Chondrocyte (in vitro differentiated cells): ENCODE measurements at regions not wholly inside any gene's neighbourhood (a gene's known extent, or its start where the extent isn't known, plus 50 kb on each side); places are given as distances from the start of the nearest gene placed in this dataset.

Source experiments
- DNase-seq: peaks from one replicate; pipeline ENCODE4 v3.0.0; 2021; ENCODE audit warnings: mixed read lengths, low spot score
- H3K27ac Mint-ChIP-seq: one replicate; pipeline ENCODE4 v1.8.0; 2021; ENCODE audit warnings: mild to moderate bottlenecking, moderate library complexity, mixed read lengths; ENCODE audit not compliant: unreplicated experiment
- H3K27me3 Mint-ChIP-seq: 2 replicates; pipeline ENCODE4 v1.8.0; 2021; ENCODE audit warnings: low read depth, mixed read lengths
- H3K36me3 Mint-ChIP-seq: 2 replicates; pipeline ENCODE4 v1.8.0; 2021; ENCODE audit warnings: low read depth, mixed read lengths
- H3K4me1 Mint-ChIP-seq: 2 replicates; pipeline ENCODE4 v1.8.0; 2021; ENCODE audit warnings: low read depth, mild to moderate bottlenecking, mixed read lengths
- H3K4me3 Mint-ChIP-seq: one replicate; pipeline ENCODE4 v1.8.0; 2021; ENCODE audit warnings: mild to moderate bottlenecking, moderate library complexity, mixed read lengths; ENCODE audit not compliant: unreplicated experiment
- H3K9me3 Mint-ChIP-seq: 2 replicates; pipeline ENCODE4 v1.8.0; 2021; ENCODE audit warnings: low read depth, mixed read lengths
- TF ChIP-seq, protein P1 (sequence below): fragments of 200-600 bp; sonication (generic); IDR thresholded peaks from 2 replicates; pipeline ENCODE4 v1.5.0; 2021; ENCODE audit warnings: antibody characterized with exemption, mild to moderate bottlenecking, moderate library complexity

DNA sequence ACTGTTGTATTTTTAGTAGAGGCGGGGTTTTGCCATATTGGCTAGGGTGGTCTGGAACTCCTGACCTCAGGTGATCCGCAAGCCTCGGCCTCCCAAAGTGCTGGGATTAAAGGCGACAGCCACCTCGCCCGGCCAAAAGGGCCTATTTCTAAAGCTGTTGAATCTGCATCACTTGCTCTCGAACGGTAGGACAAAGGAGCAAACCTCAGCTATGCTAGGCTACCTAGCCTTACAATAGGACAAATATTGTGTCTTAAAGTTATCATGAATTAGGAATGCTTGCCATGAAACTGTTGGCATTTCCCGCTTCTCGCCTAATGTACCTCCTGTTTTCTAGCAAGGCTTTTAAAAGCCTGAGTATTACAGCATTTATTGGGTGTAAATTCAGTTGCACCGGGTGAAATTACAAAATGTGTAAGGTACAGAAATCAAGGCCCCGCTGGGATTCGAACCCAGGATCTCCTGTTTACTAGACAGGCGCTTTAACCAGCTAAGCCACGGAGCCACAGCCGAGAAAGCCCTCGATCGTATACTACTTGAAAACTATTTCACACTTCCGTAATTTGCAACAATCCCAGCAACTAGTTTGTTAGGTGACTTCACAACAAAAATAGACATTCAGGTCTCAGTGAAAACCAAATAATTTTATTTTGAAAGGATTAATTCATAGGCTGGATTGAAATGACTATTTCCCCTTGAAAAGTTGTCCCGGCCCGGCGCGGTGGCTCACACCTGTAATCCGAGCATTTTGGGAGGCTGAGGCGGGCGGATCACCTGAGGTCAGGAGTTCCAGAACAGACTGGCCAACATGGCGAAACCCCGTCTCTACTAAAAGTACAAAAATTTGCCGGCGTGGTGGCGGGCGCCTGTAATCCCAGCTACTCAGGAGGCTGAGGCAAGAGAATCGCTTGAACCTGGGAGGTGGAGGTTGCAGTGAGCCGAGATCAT lies 211.6 kb upstream of the ZNF184 start:
- no peaks in the 10 kb centered on the region for H3K36me3 Mint-ChIP-seq
- H3K27ac Mint-ChIP-seq, result no peak overlapping the region
- TF ChIP-seq, protein P1, sequence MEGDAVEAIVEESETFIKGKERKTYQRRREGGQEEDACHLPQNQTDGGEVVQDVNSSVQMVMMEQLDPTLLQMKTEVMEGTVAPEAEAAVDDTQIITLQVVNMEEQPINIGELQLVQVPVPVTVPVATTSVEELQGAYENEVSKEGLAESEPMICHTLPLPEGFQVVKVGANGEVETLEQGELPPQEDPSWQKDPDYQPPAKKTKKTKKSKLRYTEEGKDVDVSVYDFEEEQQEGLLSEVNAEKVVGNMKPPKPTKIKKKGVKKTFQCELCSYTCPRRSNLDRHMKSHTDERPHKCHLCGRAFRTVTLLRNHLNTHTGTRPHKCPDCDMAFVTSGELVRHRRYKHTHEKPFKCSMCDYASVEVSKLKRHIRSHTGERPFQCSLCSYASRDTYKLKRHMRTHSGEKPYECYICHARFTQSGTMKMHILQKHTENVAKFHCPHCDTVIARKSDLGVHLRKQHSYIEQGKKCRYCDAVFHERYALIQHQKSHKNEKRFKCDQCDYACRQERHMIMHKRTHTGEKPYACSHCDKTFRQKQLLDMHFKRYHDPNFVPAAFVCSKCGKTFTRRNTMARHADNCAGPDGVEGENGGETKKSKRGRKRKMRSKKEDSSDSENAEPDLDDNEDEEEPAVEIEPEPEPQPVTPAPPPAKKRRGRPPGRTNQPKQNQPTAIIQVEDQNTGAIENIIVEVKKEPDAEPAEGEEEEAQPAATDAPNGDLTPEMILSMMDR, result no peak
- H3K9me3 Mint-ChIP-seq, result no peaks in the 10 kb centered on the region
- no peak overlapping the region for H3K4me3 Mint-ChIP-seq
- peaks cover 35% of the 10 kb centered on the region for H3K4me1 Mint-ChIP-seq
- H3K27me3 Mint-ChIP-seq, result peaks cover 11% of the 10 kb centered on the region
- no peak for DNase-seq

DNA sequence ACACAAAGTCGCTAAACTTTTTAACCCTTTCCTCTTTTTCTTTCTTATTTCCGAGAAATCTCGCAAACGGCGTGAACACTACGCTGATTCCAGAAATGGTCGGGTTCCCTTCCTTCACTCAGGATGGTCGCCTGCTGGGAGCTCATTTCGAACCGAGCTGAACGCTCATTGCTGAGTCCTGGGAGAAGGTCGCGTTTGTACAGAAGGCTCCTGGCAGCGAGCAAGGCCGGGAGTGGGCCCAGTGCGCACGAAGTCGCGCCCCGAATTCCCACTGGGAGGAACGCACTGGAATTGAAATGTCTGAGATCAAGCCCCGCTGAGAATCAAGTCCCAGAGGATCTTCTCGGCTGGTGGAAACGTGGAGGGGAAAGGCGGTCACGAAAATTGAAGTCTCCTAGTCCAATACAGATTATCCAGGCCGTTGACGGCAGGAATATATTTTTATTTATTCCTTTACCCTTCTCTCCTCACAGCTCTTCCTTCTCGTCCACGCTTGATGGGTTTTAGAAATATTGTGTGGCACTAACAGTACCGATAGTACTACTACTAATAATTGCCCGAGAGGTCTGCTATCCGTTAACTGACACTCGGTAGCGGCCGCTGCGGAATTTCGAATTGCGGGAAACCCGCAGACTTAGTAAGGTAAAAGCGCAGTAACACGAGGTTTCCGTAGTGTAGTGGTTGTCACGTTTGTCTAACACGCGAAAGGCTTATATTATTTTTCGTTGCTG lies 207.2 kb upstream of the ZNF184 start:
- H3K36me3 Mint-ChIP-seq, result no peaks in the 10 kb centered on the region
- H3K27me3 Mint-ChIP-seq, result peaks cover 29% of the 10 kb centered on the region
- peaks cover 29% of the 10 kb centered on the region for H3K4me1 Mint-ChIP-seq
- no peak for DNase-seq
- H3K27ac Mint-ChIP-seq, result peak overlapping the region; percentile 28
- peak overlapping the region; percentile 74 for H3K4me3 Mint-ChIP-seq
- TF ChIP-seq, protein P1, result no peak
- no peaks in the 10 kb centered on the region for H3K9me3 Mint-ChIP-seq

DNA sequence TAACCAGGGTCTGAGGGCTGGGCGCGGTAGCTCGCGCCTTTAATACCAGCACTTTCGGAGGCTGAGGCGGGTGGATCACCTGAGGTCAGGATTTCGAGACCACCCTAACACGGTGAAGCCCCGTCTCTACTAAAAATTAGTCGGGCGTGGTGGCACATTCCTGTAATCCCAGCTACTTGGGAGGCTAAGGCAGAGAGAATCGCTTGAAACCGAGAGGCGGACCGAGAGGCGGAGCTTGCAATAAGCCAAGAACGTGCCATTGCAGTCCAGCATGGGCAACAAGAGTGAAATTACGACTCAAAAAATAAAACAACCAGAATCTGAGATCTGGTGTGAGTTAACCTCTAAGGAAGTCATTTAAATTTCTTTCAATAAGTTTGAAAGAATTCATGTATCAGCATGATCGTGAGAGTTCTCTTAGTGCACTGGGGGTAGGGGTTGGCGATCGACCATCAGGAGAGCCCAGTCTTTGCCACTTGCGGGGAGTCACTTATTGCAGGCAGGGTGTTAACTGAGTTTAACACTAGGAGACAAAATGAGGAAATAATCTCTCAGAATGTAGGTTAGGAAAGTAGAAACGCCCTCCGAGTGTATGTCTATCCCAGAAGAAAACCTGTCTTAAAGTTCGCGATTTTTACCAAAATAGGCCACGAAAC lies 206.5 kb upstream of the ZNF184 start:
- Mint-ChIP-seq H3K9me3 (no peaks in the 10 kb centered on the region), H3K27ac (peak overlapping the region; percentile 30), H3K4me1 (peaks cover 29% of the 10 kb centered on the region), H3K27me3 (peaks cover 29% of the 10 kb centered on the region), H3K36me3 (no peaks in the 10 kb centered on the region), H3K4me3 (peak overlapping the region; percentile 74)
- TF ChIP-seq, protein P1, result no peak
- DNase-seq, result no peak

DNA sequence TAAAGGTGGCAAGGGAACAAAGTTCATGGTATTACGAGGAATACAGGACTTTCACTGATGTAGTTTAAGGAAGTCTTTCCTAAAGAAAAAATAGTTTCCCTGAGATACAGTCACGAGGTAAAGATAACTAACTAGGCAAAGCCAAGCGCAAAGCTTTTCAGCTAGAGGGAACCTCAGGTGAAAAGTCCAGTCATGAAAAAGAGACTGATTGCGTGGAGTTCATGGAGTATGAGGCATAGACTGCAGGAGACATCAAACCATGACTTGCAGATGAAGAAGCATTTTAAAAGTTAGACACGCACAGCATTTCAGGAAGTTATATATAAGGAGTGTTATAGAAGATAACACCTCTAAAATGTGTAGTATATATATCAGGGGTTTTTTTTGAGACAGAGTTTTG lies 205.6 kb upstream of the ZNF184 start:
- Mint-ChIP-seq H3K9me3 (no peaks in the 10 kb centered on the region), H3K27ac (no peak overlapping the region), H3K4me1 (peaks cover 29% of the 10 kb centered on the region), H3K36me3 (no peaks in the 10 kb centered on the region), H3K27me3 (peaks cover 31% of the 10 kb centered on the region), H3K4me3 (no peak overlapping the region)
- no peak for DNase-seq
- TF ChIP-seq, protein P1, result no peak

DNA sequence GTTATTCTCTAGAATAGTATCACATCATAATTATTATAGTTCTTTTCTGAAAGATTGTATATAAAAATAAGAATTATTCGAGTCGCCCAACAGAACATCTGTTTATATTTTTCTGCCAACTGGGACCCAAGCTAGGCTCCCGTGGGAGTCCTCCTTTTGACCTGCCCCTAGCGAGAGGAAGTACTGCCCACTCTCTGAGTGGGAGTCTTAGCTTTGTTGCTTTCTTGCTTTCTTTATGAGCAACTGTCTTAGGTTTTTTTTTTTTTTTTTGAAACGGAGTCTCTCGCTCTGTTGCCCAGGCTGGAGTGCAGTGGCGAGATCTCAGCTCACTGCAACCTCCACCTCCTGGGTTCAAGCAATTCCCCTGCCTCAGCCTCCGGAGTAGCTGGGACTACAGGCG lies 202.0 kb upstream of the ZNF184 start:
- TF ChIP-seq, protein P1, result no peak
- Mint-ChIP-seq H3K4me1 (peaks cover 38% of the 10 kb centered on the region), H3K4me3 (no peak overlapping the region), H3K27ac (no peak overlapping the region), H3K9me3 (no peaks in the 10 kb centered on the region), H3K27me3 (peaks cover 28% of the 10 kb centered on the region), H3K36me3 (no peaks in the 10 kb centered on the region)
- DNase-seq, result no peak
